Dedifferentiated amniotic fluid mesenchymal stem cell (primary cell): ENCODE measurements at regions not wholly inside any gene's neighbourhood (a gene's known extent, or its start where the extent isn't known, plus 50 kb on each side); places are given as distances from the start of the nearest gene placed in this dataset.
"Not testable (repeated sequence)": the region's sequence is repeated elsewhere in the genome, so short reads cannot be mapped to it uniquely, and the experiment has no call there.

Source experiments
- DNase-seq: peaks from one replicate; pipeline ENCODE4 v3.0.0-alpha.2; 2016; ENCODE audit errors: extremely low spot score

GRCh38 chrX:4706961-4707360, 993.5 kb upstream of the PRKX start:
- DNase-seq = no peak

- no peak for DNase-seq
These were observed 977.1 kb upstream of the PRKX start for GRCh38 chrX:4690521-4690920.

- no peak for DNase-seq
These were observed 969.2 kb upstream of the PRKX start for GRCh38 chrX:4682636-4683035.

- no peak for DNase-seq
These were observed 962.3 kb upstream of the PRKX start for GRCh38 chrX:4675686-4676300.

GRCh38 chrX:4674028-4674782, 960.8 kb upstream of the PRKX start:
- DNase-seq = no peak

GRCh38 chrX:4671344-4671743, 957.9 kb upstream of the PRKX start:
- DNase-seq = no peak

GRCh38 chrX:4670606-4671005, 957.2 kb upstream of the PRKX start:
- no peak for DNase-seq

GRCh38 chrX:4668802-4669536, 955.5 kb upstream of the PRKX start:
- no peak for DNase-seq

GRCh38 chrX:4663085-4663484, 949.6 kb upstream of the PRKX start:
- no peak for DNase-seq

GRCh38 chrX:4661771-4662170, 948.3 kb upstream of the PRKX start:
- DNase-seq = no peak

GRCh38 chrX:4656419-4656818, 943.0 kb upstream of the PRKX start:
- no peak for DNase-seq

GRCh38 chrX:4655743-4656142, 942.3 kb upstream of the PRKX start:
- no peak for DNase-seq

- DNase-seq = no peak
These were observed 928.7 kb upstream of the PRKX start for GRCh38 chrX:4642114-4642513.

GRCh38 chrX:4638036-4638435, 924.6 kb upstream of the PRKX start:
- DNase-seq = no peak

GRCh38 chrX:4627414-4627813, 914.0 kb upstream of the PRKX start:
- DNase-seq = no peak

- no peak for DNase-seq
These were observed 909.2 kb upstream of the PRKX start for GRCh38 chrX:4622486-4623167.

- DNase-seq = not testable (repeated sequence)
These were observed 900.2 kb upstream of the PRKX start for GRCh38 chrX:4613651-4614050.

- no peak for DNase-seq
These were observed 875.4 kb upstream of the PRKX start for GRCh38 chrX:4588893-4589292.

GRCh38 chrX:4588466-4588865, 875.0 kb upstream of the PRKX start:
- DNase-seq = no peak

GRCh38 chrX:4588056-4588455, 874.6 kb upstream of the PRKX start:
- no peak for DNase-seq

- DNase-seq = no peak
These were observed 866.5 kb upstream of the PRKX start for GRCh38 chrX:4579999-4580398.

GRCh38 chrX:4579480-4579879, 866.0 kb upstream of the PRKX start:
- DNase-seq = no peak
